ENCODE measurements at regions not wholly inside any gene's neighbourhood (a gene's known extent, or its start where the extent isn't known, plus 50 kb on each side); places are given as distances from the start of the nearest gene placed in this dataset.
A peak's percentile ranks its signal among the peaks of the same experiment; 100 is the strongest.

DNA sequence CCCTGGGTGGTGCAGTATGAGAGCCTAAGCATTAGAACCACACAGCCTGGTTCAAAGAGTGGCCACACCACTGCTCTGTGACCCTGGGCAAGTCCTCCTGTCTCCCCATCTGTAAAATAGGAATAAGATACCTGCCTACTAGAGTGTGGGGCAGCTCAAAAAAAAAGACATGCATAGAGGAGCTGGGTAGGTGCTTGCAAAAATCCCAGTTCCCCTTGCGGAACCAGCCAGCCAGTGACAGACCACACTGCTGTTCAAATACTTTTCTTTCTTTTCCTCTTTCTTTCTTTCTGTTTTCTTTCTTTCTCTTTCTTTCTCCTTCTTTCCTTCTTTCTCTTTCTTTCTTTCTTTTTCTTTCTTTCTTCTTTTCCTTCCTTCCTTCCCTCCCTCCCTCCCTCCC is 63.0 kb upstream of the TRIM2 start:
- DNase-seq, result no peak

DNA sequence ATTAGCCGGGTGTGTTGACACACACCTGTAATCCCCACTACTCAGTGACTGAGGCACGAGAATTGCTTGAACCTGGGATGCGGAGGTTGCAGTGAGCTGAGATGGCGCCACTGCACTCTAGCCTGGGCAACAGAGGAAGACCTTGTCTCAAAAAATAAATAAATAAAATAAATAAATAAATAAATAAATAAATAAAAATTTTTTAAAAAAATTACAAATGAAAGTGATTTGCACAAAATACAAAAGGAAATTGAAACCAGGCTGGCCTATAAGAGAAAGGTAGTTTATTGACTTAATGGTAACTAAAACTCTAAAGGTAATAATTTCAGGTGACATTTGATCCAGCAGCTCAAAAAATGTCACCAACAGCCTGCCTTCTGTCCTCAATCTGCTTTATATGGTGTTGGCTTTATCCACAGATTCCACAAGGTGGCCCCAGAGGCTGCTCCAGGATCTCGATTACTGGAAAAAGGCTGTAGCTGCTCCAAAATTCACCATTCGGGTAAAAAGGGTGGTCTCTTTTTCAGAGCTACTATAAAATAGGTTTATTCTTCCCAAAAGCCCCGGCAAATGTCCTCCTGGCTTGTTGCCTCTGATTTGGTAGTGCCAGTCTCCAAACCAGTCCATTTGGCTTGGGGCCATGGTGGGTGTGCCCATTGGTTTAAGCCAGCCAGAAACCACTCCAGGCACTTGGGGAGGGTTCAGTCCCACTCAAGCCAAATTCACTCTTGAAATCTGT is 61.4 kb upstream of the TRIM2 start:
- DNase-seq, result peak; percentile 79

DNA sequence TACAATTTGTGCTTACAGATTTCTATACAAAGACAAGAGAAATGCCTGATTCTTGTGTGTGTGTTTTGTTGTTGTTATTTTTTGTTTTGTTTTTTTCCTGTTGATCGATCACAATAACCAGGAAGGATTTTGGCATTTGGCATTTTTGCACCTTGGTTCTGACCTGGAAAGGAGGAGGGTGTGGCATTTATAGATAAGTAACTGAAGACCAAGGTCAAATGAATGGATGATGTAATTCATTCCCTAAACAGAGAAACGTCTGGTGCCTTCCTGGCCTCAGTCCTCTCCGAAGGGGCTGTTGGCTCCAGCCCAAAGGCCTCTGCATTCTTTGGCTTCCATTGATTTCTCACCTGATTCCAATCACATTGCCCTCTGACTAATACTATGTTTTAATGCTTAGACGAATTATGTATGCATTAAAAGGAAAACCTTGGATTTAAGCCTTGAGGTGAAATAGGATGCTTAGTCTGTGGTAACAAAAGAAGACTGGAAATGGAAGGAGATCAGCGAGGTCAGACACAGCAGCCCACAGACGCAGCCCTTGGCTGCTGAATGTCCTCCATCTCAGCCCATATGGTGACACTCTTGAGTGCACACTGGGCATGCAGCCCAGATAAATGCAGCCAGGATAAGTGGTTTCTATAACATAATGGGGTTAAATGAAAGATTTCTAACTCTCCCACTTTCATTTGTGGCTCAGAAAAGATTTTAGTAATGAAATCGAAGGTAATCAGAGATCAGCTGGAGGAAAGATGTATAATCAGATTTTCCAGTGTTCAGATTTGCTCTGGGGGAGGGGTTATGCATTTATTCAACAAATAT is 60.5 kb upstream of the TRIM2 start:
- no peak for DNase-seq

DNA sequence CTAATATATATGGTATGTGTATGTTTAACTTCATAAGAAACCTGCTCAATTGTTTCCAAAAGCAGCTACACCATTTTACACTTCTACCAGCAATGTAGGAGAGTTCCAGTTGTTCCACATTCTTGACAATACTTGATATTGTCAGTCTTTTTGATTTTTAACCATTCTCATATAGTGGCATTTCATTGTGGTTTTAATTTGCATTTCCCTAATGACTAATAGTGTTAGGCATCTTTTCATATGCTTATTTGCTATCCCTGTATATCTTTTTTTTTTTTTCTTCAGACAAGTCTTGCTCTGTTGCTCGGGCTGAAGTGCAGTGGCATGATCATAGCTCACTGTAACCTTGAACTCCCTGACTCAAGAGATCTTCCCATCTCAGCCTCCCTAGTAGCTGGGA is 58.2 kb upstream of the TRIM2 start:
- no peak for DNase-seq

DNA sequence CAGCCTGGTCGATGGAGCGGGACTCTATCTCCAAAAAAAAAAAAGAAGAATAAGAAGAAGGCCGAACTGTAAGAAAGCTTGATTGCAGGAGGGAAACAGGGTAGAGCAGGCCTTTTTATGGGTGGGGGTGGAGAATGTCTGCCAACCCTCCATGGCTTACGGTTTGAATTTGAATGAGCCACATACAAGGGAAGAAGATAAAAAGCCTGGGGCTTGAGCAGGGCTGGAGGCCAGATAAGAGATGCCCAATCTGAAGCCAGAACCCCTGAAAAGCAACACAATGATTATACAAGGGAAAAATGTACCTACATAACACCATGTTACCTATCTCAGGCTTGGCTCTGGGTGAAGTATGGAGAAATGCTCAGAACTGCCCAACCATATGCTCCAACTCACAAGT is 57.3 kb upstream of the TRIM2 start:
- DNase-seq, result no peak

DNA sequence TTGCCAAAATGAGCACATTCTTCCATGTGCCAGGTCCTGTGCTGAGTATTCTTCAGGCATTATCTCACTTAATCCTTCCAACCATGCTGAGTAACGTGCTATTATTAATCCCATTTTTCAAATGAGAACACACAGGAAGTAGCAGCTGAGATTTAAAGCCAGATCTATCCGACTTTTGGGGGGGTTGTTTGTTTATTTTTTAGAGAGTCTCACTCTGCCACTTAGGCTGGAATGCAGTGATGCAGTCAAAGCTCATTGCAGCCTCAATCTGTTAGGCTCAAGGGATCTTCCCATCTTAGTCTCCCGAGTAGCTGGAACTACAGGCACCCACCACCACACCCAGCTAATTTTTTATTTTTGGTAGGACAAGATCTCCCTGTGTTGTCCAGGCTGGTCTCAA is 55.5 kb upstream of the TRIM2 start:
- DNase-seq, result no peak

DNA sequence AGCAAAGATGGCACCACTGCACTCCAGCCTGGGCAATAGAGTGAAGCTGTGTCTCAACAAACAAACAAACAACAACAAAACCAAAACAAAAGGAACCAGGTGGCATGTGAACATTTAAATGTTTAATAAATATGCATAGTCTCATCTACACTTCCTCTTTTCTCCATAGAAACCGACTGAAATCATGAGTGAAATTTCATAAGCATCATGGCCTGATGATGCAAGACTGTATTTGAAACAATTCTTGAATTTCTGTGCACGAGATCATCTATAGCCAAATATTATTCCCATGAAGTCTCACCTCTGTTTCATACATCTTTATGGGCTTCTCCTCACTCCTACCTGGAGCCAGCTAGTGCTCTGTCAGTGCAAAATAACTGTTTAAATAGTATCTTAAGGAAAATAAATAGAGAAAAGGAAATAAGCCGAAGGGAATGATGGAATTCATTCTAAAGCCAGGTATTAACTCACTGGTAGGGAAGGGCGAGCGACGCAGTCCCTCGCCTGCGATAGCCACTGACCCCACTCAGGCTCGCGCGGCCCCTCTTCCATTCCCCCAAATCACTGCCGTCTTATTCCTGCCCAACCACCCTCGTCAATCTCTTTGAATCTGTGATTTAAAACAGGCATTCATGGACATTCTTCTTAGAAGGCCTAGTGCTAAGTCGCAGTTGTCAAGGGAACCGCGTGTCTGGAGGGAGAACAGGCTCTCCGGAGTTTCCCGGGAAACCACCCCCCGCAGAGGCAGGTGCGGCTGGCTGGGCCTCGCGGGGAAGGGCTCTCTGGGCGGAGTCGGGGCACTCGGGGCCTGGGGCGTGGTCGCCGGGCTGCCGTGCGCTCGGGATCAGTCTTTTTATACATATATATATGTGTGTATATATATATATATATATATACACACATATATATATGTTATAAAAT is 52.4 kb upstream of the TRIM2 start:
- peak; percentile 90 for DNase-seq

DNA sequence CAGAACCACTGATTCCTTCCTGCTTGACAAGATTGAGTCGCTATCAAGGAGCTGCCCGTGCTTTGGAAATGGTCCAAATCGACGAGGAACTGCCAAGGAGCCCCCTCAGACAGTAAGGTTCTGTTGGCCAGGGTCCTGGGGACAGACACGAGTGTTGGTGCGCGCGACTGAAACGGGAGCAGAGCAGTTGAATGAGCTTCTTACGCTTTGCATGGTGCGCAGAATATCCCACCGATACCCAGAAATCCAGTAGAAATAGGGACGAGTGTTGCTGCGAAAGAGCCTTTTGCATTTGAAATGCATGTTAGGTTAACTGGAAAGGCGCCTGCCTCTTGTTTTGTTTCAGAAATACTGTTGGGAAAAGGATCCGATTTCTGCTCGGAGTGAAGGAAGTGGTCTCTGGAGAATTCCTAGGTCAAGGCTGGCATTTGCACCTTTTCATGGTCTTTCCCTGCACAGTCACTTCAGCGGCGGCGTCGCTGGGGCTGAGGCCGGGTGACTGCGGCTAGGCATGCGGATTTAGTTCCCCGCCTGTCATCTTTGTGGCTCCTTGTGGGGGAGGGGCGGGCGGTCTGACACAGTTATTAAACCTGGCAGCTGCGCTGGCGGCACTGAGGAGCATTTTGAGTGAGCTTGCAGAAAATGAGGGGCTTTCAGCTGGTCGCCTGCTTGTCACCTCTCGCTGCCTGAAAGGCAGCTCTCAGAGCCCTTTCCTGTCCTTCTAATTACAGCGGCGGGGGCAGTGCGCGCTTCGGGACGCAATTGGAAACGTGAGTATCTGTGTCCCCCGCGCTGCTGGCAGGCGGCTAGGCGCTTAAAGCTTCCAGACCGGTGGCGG is 51.5 kb upstream of the TRIM2 start:
- peak; percentile 94 for DNase-seq

DNA sequence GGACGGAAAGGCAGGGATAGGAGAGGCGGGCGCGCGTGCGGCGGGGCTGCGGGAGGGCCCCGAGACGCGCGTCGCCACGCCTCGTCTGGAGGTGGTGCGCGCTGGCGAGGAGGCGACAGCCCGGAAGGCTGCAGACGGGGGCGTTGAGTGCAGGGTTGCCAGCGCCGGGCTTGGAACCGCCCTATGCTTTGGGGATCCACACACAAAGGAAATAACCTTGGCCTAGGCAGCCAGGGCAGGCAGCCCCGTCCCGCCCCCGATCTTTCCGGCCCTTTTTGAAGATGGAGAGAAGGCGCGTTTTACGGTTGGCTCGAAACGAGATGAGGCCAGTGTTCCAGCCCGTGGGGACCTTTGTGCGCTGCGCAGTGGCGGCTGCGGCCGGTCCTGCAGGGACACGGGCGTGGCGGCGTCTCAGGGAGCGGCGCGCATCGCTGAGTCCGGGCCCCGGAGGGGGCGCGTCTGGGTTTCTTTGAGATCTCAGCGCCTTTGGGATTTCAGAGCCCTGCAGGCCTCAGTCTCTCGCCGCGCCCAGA is 50.8 kb upstream of the TRIM2 start:
- DNase-seq, result peak; percentile 95

DNA sequence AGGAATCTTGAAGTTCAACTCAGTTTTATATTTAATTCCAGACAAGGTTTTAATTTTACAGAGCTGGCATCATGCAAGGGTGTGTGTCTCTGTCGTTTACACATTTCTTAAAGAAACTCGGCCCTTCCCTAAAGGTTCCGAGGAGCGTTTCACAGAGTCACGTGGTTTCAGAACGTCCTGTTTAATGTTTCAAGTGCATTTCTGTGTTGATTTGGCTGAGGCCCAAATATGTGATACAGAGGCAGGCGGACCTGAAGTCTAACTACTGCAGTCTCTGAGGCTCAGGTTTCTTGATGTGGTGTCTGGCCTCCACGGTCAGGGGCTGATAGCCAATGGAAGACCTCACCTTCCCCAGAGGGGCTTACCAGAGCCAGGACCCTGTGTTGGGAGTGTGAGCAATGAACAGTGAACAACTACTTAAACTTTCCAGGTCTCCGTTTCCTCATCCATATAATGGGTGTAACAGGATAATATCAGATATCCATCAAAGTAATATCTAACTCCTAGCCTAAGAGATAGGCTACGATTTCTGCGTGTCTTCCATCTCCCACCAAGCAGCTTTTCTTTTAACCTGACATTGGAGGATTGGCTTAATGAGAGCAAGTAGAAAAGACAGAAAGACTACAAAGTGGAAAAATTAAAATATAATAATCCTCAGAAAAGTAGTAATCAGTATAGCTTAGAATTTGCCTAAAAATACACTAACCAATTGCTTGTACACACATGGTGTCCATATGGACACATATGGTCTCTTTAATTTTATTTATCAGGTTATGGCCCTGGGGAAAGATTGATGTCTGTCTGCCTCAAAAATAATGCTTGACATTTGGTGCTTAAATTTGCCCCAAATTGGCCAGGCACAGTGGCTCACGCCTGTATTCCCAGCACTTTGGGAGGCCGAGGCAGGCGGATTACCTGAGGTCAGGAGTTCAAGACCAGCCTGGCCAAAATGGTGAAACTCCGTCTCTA is 50.0 kb upstream of the TRIM2 start:
- DNase-seq, result no peak

Measured in retina (tissue), 1 donor.